Heart left ventricle (tissue), 13 donors: ENCODE measurements at regions not wholly inside any gene's neighbourhood (a gene's known extent, or its start where the extent isn't known, plus 50 kb on each side); places are given as distances from the start of the nearest gene placed in this dataset.

Experiments
- POLR2A ChIP-seq, 2 donors: fragments of 450-650 bp; IDR thresholded peaks; one replicate each; pipeline ENCODE4 v1.6.1; 2017; ENCODE audit warnings: antibody characterized with exemption in 2 of 2, mild to moderate bottlenecking in 2 of 2, moderate library complexity in 2 of 2
- TF ChIP-seq, protein P1 (sequence below), 12 donors: fragments of 200-600 bp; sonication (generic) in 4 of 12; IDR thresholded peaks; one replicate each; pipeline versions ENCODE4 v1.5.0 to v1.8.0; 2018 to 2022; ENCODE audit warnings: antibody characterized with exemption in 12 of 12, mild to moderate bottlenecking in 5 of 12
- donor health status: ischemic (EF 13 %, LVEDD 7.1; RV severe dilation, severe dysfunction).
- donor health status: DM: no; HTN: yes; CAD: no.
- donor health status: DM: no; HTN: no; CAD: no.
- donor health status: ischemic (EF 25% LVEDD 6.9; RV normal size, moderate dysfunction).
- donor health status: ischemic (EF 25% LVEDD 5.7; RV mildly dilated, moderate dysfunction).
- donor health status: ischemic (EF 35%, LVEDD 5.7; RV mildly dilated, moderate dysfunction).
- donor health status: nonischemic (EF 11% LVEDD 7.7; RV severe dilation, severe dysfunction).
- donor health status: DM: yes; HTN: yes; CAD: no.
- donor health status: PGD.
- donor health status: ischemic (EF 29% LVEDD 5.4; RV normal size, mild dysfunction).
- donor health status: nonischemic (EF 23%, LVEDD 6.1; RV moderate dilation, normal function).

DNA sequence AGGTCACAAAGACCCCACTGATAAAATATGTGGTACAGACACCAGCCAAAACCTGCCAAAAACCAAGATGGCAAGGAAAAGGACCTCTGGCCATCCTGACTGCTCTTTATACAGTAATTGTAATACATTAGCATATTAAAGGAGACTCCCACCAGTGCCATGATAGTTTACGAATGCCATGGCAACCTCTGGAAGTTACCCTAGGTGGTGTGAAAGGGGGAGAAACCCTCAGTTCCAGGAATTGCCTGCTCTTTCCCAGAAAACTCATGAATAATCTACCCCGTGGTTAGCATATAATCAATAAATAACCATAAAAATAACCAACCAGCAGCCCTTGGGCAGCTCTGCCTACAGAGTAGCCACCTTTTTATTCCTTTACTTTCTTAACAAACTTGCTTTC is 129.8 kb upstream of the EPB41L3 start:
- TF ChIP-seq, protein P1, sequence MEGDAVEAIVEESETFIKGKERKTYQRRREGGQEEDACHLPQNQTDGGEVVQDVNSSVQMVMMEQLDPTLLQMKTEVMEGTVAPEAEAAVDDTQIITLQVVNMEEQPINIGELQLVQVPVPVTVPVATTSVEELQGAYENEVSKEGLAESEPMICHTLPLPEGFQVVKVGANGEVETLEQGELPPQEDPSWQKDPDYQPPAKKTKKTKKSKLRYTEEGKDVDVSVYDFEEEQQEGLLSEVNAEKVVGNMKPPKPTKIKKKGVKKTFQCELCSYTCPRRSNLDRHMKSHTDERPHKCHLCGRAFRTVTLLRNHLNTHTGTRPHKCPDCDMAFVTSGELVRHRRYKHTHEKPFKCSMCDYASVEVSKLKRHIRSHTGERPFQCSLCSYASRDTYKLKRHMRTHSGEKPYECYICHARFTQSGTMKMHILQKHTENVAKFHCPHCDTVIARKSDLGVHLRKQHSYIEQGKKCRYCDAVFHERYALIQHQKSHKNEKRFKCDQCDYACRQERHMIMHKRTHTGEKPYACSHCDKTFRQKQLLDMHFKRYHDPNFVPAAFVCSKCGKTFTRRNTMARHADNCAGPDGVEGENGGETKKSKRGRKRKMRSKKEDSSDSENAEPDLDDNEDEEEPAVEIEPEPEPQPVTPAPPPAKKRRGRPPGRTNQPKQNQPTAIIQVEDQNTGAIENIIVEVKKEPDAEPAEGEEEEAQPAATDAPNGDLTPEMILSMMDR (IDR thresholded peaks at IDR 0.05), result no peak
- TF ChIP-seq POLR2A (IDR thresholded peaks at IDR 0.05), result no peak
